ENCODE measurements at regions not wholly inside any gene's neighbourhood (a gene's known extent, or its start where the extent isn't known, plus 50 kb on each side); places are given as distances from the start of the nearest gene placed in this dataset.

GRCh38 chr7:9945131-9945530, 1028.5 kb upstream of the PHF14 start (continued):
- TF ChIP-seq, protein P1, sequence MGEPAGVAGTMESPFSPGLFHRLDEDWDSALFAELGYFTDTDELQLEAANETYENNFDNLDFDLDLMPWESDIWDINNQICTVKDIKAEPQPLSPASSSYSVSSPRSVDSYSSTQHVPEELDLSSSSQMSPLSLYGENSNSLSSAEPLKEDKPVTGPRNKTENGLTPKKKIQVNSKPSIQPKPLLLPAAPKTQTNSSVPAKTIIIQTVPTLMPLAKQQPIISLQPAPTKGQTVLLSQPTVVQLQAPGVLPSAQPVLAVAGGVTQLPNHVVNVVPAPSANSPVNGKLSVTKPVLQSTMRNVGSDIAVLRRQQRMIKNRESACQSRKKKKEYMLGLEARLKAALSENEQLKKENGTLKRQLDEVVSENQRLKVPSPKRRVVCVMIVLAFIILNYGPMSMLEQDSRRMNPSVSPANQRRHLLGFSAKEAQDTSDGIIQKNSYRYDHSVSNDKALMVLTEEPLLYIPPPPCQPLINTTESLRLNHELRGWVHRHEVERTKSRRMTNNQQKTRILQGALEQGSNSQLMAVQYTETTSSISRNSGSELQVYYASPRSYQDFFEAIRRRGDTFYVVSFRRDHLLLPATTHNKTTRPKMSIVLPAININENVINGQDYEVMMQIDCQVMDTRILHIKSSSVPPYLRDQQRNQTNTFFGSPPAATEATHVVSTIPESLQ (CRISPR knock-in tag; IDR thresholded peaks at IDR 0.05) = no peak
- TF ChIP-seq, protein P2, sequence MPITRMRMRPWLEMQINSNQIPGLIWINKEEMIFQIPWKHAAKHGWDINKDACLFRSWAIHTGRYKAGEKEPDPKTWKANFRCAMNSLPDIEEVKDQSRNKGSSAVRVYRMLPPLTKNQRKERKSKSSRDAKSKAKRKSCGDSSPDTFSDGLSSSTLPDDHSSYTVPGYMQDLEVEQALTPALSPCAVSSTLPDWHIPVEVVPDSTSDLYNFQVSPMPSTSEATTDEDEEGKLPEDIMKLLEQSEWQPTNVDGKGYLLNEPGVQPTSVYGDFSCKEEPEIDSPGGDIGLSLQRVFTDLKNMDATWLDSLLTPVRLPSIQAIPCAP (CRISPR knock-in tag; IDR thresholded peaks at IDR 0.05) = no peak
- no peak for TF ChIP-seq HMGA2 (CRISPR knock-in tag; IDR thresholded peaks at IDR 0.05)
- no peak for TF ChIP-seq GABPB1 (CRISPR knock-in tag; IDR thresholded peaks at IDR 0.05)
- no peak for TF ChIP-seq SP1 (CRISPR knock-in tag; conservative IDR thresholded peaks at IDR 0.05)
- TF ChIP-seq GRHL2 (CRISPR knock-in tag; IDR thresholded peaks at IDR 0.05; ENCODE audit: insufficient replicate concordance, severe bottlenecking) = no peak
- TF ChIP-seq NFE2L1 (CRISPR knock-in tag; IDR thresholded peaks at IDR 0.05) = no peak
- TF ChIP-seq, protein P3, sequence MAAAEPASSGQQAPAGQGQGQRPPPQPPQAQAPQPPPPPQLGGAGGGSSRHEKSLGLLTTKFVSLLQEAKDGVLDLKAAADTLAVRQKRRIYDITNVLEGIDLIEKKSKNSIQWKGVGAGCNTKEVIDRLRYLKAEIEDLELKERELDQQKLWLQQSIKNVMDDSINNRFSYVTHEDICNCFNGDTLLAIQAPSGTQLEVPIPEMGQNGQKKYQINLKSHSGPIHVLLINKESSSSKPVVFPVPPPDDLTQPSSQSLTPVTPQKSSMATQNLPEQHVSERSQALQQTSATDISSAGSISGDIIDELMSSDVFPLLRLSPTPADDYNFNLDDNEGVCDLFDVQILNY (CRISPR knock-in tag; IDR thresholded peaks at IDR 0.05) = no peak
- no peak for TF ChIP-seq RORB (CRISPR knock-in tag; IDR thresholded peaks at IDR 0.05)

- Mint-ChIP-seq H3K4me1 (peaks cover 24% of the 10 kb centered on the region), H3K27me3 (ENCODE audit: low read depth) (no peaks in the 10 kb centered on the region), H3K36me3 (peaks cover 2% of the 10 kb centered on the region), H3K9me3 (peaks cover 12% of the 10 kb centered on the region), H3K4me3 (no peak overlapping the region), H3K27ac (no peak overlapping the region)
- DNase-seq (ENCODE audit: low spot score) = no peak
- no peak for ATAC-seq
- TF ChIP-seq ELF4 (CRISPR knock-in tag; IDR thresholded peaks at IDR 0.05; ENCODE audit: low read depth) = no peak
- no peak for TF ChIP-seq ZNF281 (CRISPR knock-in tag; IDR thresholded peaks at IDR 0.05)
- ChIA-PET CTCF (no interaction called here), POLR2A (no interaction called here)
Measured at GRCh38 chr7:9945857-9946256, 1027.8 kb upstream of the PHF14 start.

DNA sequence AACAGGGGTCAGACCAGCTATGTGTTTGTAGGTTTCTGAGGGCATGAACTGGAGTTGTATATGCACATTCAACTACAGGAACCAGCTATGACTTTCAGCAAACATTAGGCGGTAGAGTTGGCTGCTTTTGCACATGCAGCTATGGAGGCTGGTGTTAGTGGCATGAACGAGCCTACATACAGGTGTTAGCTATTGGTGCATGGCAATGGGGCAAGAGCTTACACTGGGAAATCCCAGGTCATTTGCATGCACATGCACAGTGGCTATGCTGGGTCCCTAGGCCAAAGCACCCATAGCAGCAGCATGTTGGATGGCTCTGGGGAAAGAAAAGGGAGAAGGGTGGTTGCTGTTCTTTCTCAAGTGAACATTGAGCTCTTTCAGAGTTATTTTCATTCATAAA, 1018.5 kb upstream of the PHF14 start:
- DNase-seq (ENCODE audit: low spot score) = no peak
- peaks cover 9% of the 10 kb centered on the region; the same call in 1 of the 2 replicates for H3K4me1 Mint-ChIP-seq
- CTCF ChIA-PET = no interaction called here

More for the DNA sequence above, 1018.5 kb upstream of the PHF14 start:
- POLR2A ChIA-PET = no interaction called here
- no peak overlapping the region for H3K27ac Mint-ChIP-seq
- H3K9me3 Mint-ChIP-seq = peaks cover 27% of the 10 kb centered on the region
- H3K27me3 Mint-ChIP-seq (ENCODE audit: low read depth) = no peaks in the 10 kb centered on the region
- ATAC-seq = no peak
- TF ChIP-seq ZNF416 (CRISPR knock-in tag; IDR thresholded peaks at IDR 0.05) (no peak), NR2C2 (CRISPR knock-in tag; IDR thresholded peaks at IDR 0.05) (no peak), ZNF396 (CRISPR knock-in tag; IDR thresholded peaks at IDR 0.05; ENCODE audit: borderline replicate concordance) (no peak), JAZF1 (CRISPR knock-in tag; IDR thresholded peaks at IDR 0.05) (no peak), ATF3 (CRISPR knock-in tag; conservative IDR thresholded peaks at IDR 0.05) (no peak)
- TF ChIP-seq, protein P4, sequence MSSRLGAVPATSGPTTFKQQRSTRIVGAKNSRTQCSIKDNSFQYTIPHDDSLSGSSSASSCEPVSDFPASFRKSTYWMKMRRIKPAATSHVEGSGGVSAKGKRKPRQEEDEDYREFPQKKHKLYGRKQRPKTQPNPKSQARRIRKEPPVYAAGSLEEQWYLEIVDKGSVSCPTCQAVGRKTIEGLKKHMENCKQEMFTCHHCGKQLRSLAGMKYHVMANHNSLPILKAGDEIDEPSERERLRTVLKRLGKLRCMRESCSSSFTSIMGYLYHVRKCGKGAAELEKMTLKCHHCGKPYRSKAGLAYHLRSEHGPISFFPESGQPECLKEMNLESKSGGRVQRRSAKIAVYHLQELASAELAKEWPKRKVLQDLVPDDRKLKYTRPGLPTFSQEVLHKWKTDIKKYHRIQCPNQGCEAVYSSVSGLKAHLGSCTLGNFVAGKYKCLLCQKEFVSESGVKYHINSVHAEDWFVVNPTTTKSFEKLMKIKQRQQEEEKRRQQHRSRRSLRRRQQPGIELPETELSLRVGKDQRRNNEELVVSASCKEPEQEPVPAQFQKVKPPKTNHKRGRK (CRISPR knock-in tag; IDR thresholded peaks at IDR 0.05; ENCODE audit: borderline replicate concordance) = no peak
- H3K4me3 Mint-ChIP-seq = no peak overlapping the region
- peaks cover 8% of the 10 kb centered on the region for H3K36me3 Mint-ChIP-seq

Data from WTC11 (cell line).